ENCODE measurements at regions not wholly inside any gene's neighbourhood (a gene's known extent, or its start where the extent isn't known, plus 50 kb on each side); places are given as distances from the start of the nearest gene placed in this dataset.

GRCh38 chr5:103375863-103376591, 117.5 kb downstream of the MACIR start:
- TF ChIP-seq PKNOX1 (IDR thresholded peaks at IDR 0.05) (no peak), LEF1 (IDR thresholded peaks at IDR 0.05; ENCODE audit: borderline replicate concordance) (no peak), CTBP1 (IDR thresholded peaks at IDR 0.05; ENCODE audit: borderline replicate concordance) (no peak), BHLHE40 (IDR thresholded peaks at IDR 0.05; ENCODE audit: borderline replicate concordance) (no peak)
